ENCODE measurements at regions not wholly inside any gene's neighbourhood (a gene's known extent, or its start where the extent isn't known, plus 50 kb on each side); places are given as distances from the start of the nearest gene placed in this dataset.

DNA sequence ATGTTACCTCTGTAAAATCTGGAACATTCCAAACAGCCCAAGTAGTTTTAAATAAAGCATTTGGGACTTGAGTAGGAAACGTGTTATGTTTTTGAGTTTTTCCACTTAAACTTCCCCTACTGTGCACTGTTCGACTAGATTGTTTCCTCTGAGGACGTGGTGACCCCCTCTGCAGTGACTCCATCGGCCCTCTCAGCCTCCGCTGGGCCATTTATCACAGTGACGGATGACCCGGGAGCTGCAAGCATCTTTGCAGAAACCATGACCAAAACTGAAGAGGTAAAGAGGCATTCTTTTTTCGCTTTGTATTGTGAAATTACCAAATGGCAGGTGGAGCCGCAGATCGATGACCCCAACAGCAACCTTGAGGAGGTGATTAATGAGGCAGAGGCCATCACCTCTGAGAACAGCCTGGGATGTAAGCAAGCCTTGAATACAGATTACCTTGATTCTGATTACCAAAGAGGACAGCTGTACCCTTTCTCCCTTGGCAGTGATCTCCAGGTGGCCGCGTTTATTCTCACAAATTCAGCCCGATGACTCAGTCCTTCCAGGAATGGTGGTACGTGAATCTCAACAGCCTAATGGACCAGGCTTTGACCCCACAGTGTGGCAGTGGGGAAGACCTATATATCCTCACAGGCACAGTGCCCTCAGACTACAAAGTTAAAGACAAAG, 79.1 kb upstream of the FAN1 start:
- TF ChIP-seq POLR2A (IDR thresholded peaks at IDR 0.05), result no peak
- TF ChIP-seq, protein P1, sequence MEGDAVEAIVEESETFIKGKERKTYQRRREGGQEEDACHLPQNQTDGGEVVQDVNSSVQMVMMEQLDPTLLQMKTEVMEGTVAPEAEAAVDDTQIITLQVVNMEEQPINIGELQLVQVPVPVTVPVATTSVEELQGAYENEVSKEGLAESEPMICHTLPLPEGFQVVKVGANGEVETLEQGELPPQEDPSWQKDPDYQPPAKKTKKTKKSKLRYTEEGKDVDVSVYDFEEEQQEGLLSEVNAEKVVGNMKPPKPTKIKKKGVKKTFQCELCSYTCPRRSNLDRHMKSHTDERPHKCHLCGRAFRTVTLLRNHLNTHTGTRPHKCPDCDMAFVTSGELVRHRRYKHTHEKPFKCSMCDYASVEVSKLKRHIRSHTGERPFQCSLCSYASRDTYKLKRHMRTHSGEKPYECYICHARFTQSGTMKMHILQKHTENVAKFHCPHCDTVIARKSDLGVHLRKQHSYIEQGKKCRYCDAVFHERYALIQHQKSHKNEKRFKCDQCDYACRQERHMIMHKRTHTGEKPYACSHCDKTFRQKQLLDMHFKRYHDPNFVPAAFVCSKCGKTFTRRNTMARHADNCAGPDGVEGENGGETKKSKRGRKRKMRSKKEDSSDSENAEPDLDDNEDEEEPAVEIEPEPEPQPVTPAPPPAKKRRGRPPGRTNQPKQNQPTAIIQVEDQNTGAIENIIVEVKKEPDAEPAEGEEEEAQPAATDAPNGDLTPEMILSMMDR (IDR thresholded peaks at IDR 0.05), result no peak
